Fibroblast of lung (primary cell): ENCODE measurements at regions not wholly inside any gene's neighbourhood (a gene's known extent, or its start where the extent isn't known, plus 50 kb on each side); places are given as distances from the start of the nearest gene placed in this dataset.
A peak's percentile ranks its signal among the peaks of the same experiment; 100 is the strongest.

Experiments used
- DNase-seq, 2 donors: peaks; one replicate each; pipeline versions ENCODE4 v3.0.0 to v3.0.0-alpha.2; 2010; ENCODE audit warnings: low read depth in 2 of 2
- H2AFZ ChIP-seq: 2 replicates; pipeline ENCODE4 v1.5.1; 2012; ENCODE audit warnings: low read length, control low read depth, inconsistent platforms
- H3K27ac ChIP-seq: 2 replicates; pipeline ENCODE4 v1.5.1; 2011; ENCODE audit warnings: low read length, control low read depth; ENCODE audit not compliant: insufficient read depth
- H3K27me3 ChIP-seq: 2 replicates; pipeline ENCODE4 v1.5.1; 2011; ENCODE audit warnings: mild to moderate bottlenecking, low read length; ENCODE audit not compliant: control insufficient read depth, insufficient read depth
- H3K36me3 ChIP-seq: 2 replicates; pipeline ENCODE4 v1.5.1; 2011; ENCODE audit warnings: low read length; ENCODE audit not compliant: control insufficient read depth, insufficient read depth
- H3K4me1 ChIP-seq: 2 replicates; pipeline ENCODE4 v1.5.1; 2011; ENCODE audit warnings: low read length; ENCODE audit not compliant: control insufficient read depth, insufficient read depth; ENCODE audit errors: extremely low read depth
- H3K4me2 ChIP-seq: 2 replicates; pipeline ENCODE4 v1.5.1; 2011; ENCODE audit warnings: low read length, control low read depth; ENCODE audit not compliant: insufficient read depth; ENCODE audit errors: extremely low read depth
- H3K4me3 ChIP-seq, 4 experiments: fragments of 200-600 bp in 1 of 4; sonication (generic) in 1 of 4; replicated peaks in 1 of 4; 2 replicates each; pipeline ENCODE4 v1.5.1; 2011 to 2016; ENCODE audit warnings: low read length in 4 of 4, low read depth in 3 of 4, mild to moderate bottlenecking in 3 of 4, control low read depth in 2 of 4, inconsistent platforms in 1 of 4, mixed read lengths in 1 of 4; ENCODE audit not compliant: insufficient read depth in 1 of 4; ENCODE audit errors: control extremely low read depth in 1 of 4
- H3K79me2 ChIP-seq: 2 replicates; pipeline ENCODE4 v1.5.1; 2012; ENCODE audit warnings: mild to moderate bottlenecking, low read length, inconsistent platforms; ENCODE audit not compliant: control insufficient read depth, insufficient read depth
- H3K9ac ChIP-seq: 2 replicates; pipeline ENCODE4 v1.5.1; 2011; ENCODE audit warnings: mild to moderate bottlenecking, low read length, control low read depth; ENCODE audit not compliant: insufficient read depth
- H3K9me3 ChIP-seq: 2 replicates; pipeline ENCODE4 v1.5.1; 2012; ENCODE audit warnings: low read depth, low read length; ENCODE audit not compliant: control insufficient read depth, insufficient read depth
- H4K20me1 ChIP-seq: 2 replicates; pipeline ENCODE4 v1.5.1; 2011; ENCODE audit warnings: low read length; ENCODE audit not compliant: control insufficient read depth, insufficient read depth; ENCODE audit errors: extremely low read depth
- EZH2 ChIP-seq: IDR thresholded peaks from 2 replicates; pipeline ENCODE4 v1.5.1; 2012; ENCODE audit warnings: low read length, control low read depth, mild to moderate bottlenecking; ENCODE audit errors: missing control alignments
- TF ChIP-seq, protein P1 (sequence below), 2 donors: IDR thresholded peaks in 1 of 2; conservative IDR thresholded peaks in 1 of 2; 1 replicate in 1 of 2; 2 replicates in 1 of 2; pipeline ENCODE4 v1.5.1; 2011 to 2012; ENCODE audit warnings: low read length in 2 of 2, control low read depth in 1 of 2, inconsistent platforms in 1 of 2, low read depth in 1 of 2, mild to moderate bottlenecking in 1 of 2

DNA sequence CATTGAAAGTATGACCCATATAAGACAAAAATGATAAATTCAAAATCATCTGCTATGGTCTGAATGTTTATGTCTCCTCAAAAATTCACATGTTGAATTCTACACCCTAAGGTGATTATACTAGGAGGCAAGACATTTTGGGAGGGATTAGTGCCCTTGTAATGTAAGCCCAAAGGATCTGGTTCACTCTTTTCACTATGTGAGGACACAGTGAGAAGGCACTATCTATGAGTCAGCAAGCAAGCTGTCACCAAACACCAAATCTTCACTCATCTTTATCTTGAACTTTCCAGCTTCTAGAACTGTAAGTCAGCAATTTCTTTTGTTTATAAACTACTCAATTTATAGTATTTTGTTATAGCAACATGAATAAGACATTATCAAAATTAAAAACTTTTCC, 284.7 kb upstream of the ZC3H15 start:
- DNase-seq: peak; percentile 6 to 8
- TF ChIP-seq, protein P1, sequence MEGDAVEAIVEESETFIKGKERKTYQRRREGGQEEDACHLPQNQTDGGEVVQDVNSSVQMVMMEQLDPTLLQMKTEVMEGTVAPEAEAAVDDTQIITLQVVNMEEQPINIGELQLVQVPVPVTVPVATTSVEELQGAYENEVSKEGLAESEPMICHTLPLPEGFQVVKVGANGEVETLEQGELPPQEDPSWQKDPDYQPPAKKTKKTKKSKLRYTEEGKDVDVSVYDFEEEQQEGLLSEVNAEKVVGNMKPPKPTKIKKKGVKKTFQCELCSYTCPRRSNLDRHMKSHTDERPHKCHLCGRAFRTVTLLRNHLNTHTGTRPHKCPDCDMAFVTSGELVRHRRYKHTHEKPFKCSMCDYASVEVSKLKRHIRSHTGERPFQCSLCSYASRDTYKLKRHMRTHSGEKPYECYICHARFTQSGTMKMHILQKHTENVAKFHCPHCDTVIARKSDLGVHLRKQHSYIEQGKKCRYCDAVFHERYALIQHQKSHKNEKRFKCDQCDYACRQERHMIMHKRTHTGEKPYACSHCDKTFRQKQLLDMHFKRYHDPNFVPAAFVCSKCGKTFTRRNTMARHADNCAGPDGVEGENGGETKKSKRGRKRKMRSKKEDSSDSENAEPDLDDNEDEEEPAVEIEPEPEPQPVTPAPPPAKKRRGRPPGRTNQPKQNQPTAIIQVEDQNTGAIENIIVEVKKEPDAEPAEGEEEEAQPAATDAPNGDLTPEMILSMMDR (conservative IDR thresholded peaks at IDR 0.05 in 1 of 2, IDR thresholded peaks at IDR 0.05 in 1 of 2; ENCODE audit: low read depth in 1 of 2, low read length in 2 of 2): no peak
- TF ChIP-seq EZH2: no peak
- H3K36me3 ChIP-seq: no peaks in the 10 kb centered on the region
- no peak overlapping the region for H3K27ac ChIP-seq
- H3K79me2 ChIP-seq: no peaks in the 10 kb centered on the region
- H3K27me3 ChIP-seq: no peaks in the 10 kb centered on the region
- no peak overlapping the region for H3K4me3 ChIP-seq
- H3K4me1 ChIP-seq: no peaks in the 10 kb centered on the region
- no peak overlapping the region for H3K9ac ChIP-seq
- no peaks in the 10 kb centered on the region for H3K9me3 ChIP-seq
- H3K4me2 ChIP-seq: no peak overlapping the region
- H2AFZ ChIP-seq: no peak overlapping the region
- H4K20me1 ChIP-seq: no peaks in the 10 kb centered on the region

DNA sequence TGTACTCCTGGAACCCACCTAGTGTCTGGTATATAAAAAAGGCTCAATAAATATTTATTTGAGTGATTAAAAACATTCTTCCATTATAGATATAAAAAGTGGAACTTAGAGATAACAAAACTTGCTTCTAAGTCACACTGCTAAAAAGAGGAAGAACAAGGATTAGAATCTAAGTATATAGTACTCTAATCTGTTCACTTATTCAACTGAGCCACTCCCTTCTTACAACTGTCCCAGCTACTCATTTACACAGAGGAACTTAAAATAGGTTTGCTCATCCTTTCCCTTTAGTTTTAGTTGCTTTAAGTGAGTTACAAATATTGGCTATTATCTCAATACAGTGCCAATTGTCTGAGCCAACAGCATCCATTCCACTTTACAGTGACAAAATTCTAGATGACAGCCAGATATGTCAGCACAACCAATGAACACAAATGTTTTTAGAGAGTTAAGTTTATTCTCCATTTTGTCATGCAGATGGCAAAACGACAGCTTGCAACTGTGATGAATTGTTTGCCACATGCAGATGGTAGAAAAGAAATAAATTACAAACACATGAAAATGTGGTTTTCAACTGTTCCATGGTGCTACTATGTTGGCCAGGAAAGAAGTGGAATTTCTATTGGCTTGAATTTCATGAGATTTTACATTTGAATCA, 280.7 kb upstream of the ZC3H15 start:
- no peak overlapping the region for H3K9ac ChIP-seq
- DNase-seq: no peak
- H3K27ac ChIP-seq: no peak overlapping the region
- no peak for TF ChIP-seq EZH2
- TF ChIP-seq, protein P1 (conservative IDR thresholded peaks at IDR 0.05 in 1 of 2, IDR thresholded peaks at IDR 0.05 in 1 of 2; ENCODE audit: low read depth in 1 of 2, low read length in 2 of 2): no peak
- no peak overlapping the region for H3K4me2 ChIP-seq
- no peak overlapping the region for H3K4me3 ChIP-seq
- no peaks in the 10 kb centered on the region for H3K4me1 ChIP-seq
- H3K9me3 ChIP-seq: no peaks in the 10 kb centered on the region
- H3K27me3 ChIP-seq: no peaks in the 10 kb centered on the region
- no peaks in the 10 kb centered on the region for H3K79me2 ChIP-seq
- H4K20me1 ChIP-seq: no peaks in the 10 kb centered on the region
- H3K36me3 ChIP-seq: no peaks in the 10 kb centered on the region
- no peak overlapping the region for H2AFZ ChIP-seq

DNA sequence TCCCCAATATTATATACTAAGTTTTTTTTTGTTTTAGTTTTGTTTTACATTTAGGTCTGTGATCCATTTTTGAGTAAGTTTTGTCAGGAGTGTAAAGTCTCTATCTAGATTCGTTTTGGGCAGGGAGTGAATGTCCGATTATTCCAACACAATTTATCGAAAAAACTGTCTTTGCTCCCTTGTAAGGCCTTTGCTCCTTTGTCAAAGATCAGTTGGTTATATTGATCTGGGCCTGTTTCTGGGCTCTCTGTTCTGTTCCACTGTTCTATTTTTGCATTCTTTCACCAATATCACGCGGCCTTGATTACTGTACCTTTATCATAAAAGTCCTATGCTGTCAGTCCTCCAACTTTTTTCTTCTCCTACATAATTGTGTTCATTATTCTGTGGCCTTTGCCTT, 276.5 kb upstream of the ZC3H15 start:
- Histone ChIP-seq H3K36me3 (no peaks in the 10 kb centered on the region), H3K4me2 (no peak overlapping the region), H3K27ac (no peak overlapping the region), H3K4me3 (no peak overlapping the region), H2AFZ (no peak overlapping the region), H3K27me3 (no peaks in the 10 kb centered on the region), H4K20me1 (no peaks in the 10 kb centered on the region), H3K4me1 (no peaks in the 10 kb centered on the region), H3K79me2 (no peaks in the 10 kb centered on the region), H3K9me3 (no peaks in the 10 kb centered on the region), H3K9ac (no peak overlapping the region)
- no peak for DNase-seq
- TF ChIP-seq, protein P1 (conservative IDR thresholded peaks at IDR 0.05 in 1 of 2, IDR thresholded peaks at IDR 0.05 in 1 of 2; ENCODE audit: low read depth in 1 of 2, low read length in 2 of 2): no peak
- TF ChIP-seq EZH2: no peak
